GM19328 (cell line): ENCODE measurements at regions not wholly inside any gene's neighbourhood (a gene's known extent, or its start where the extent isn't known, plus 50 kb on each side); places are given as distances from the start of the nearest gene placed in this dataset.

Source experiments
- ATAC-seq: cut with Tn5 transposase; IDR thresholded peaks from one replicate; pipeline ENCODE4 v1.9.1; 2021; ENCODE audit warnings: mild to moderate bottlenecking, moderate library complexity; ENCODE audit not compliant: unreplicated experiment

DNA sequence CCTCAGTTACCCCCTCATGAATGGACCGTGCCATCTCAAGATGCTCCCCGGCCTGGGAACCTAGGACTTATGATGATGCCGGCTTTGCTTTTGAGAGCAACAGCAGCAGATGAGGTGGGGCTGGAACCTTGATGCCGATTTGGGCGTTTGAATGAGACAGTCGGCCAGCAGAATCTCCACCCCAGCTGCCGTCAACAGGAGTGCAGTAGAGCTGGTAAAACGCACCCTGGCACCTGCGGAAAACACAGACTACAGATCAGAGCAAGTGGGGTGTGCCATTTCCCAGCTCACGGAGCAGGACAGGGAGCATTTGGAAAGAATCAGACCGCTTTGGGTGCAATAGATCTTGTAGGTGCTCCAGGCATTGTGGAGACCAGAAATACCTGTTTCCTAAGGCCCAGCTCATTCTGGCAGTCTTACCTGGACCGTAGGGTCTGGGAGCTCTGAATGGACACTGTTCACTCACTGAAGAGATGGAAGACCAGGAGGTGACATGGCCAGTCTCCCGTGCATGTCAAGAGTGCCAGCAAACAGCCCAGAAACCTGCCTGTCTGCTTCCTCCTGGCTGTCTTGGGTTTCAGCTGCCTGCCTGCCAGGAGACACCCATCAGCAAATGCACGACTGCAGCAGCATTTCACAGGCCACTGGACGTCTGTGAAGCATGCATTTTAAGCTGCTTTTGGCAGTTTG lies 317.7 kb upstream of the IRX4 start:
- no peak for ATAC-seq

DNA sequence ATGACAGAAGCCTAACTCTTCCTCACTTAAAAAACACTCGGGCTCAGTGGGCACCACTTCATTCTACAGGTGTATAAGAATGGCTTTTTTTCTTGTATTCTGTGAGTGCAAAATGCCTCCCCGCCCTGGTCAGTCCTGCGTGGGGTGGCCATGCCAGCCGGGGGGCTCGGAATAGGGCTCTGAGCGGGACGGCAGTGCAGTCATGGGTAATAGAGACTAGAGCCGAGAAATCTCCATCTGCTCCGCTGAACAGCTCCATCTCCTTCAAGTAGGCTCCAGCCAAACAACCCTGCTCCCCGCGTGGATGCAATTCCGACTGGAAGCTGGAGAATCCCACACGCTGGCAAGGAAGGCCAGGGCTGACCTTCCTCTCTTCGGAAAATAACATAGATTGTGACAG lies 317.0 kb upstream of the IRX4 start:
- ATAC-seq, result no peak

DNA sequence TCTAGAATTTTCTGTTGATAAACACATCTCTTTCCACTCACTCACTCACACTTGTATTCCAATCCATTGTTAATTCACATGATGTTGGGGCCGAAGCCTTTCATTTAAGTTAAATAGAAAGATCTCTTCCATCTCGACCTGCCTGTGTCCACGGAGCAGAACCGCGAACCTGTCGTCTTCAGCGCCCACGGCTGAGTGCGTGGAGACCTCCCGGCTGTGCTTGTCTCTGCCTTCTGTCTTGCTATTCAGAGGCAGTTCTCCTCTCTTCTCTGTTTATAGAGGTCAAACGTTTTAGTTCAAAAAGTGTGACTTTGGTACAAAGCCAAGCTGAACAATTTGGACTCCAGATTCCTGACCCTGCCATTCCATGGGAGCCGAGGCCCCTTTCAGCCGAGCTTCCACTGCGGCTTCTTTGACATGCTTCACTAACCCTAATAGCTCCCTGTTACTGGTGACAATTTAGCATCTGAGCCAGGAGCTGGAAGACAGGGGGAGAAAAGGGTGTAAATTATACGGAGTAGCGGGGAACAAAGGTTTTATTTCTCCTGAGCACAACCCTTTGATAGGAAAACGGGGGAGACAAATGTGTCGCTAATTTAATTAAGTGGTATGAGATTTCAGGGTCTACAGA lies 314.4 kb upstream of the IRX4 start:
- no peak for ATAC-seq

DNA sequence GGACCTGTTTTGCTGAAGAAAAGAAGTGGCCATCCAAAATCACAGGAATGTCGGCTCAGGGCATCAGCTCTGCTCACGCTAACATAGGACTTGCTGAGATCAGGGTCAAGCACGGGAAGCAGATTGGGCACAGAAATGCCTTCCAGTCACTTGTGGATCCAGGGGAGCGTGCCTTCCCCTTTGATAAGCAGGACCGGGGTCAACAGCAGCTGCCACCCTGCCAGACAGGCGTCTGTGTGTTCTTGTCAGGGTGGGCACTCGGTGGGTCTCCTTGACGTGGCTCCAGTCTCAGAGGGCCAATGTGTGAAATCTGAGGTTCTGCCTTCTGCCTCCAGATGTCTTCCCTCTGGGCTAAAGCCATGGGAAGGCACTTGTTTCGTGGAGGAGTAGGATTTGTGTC lies 313.7 kb upstream of the IRX4 start:
- ATAC-seq, result no peak

DNA sequence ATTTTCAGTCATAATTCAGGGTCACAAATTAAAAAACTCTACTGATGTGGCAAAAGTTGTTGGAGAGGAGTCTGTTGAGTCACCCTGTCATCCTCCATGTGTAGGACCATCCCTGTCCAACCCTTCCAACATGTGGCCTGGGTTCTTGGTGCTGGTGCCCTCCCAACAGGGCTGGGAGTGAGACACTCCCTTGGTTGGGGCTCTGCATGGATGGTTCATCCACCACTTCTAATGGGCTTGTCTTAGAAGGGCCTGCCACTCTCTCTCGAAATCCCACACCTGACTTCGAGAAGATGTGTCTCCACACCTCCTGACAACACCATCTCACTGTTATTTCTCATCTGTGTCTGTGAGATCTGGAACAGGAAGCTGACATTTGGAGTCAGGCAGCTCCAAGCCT lies 312.2 kb upstream of the IRX4 start:
- no peak for ATAC-seq

DNA sequence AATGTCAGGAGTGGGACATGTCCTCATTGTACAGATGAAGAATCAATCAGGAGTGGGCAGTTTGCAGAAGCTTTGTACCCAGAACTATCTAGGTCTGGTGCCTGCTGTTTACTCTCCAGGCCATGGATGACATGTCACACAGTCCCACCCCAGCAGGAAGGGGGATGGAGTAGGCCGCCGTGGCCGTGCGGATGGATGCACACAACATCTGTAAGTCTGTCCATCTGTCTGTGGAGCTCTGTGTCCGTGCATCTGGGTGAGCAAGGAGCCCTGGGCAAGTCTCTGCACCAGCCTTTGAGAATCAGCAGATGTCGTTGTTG lies 311.5 kb upstream of the IRX4 start:
- no peak for ATAC-seq

DNA sequence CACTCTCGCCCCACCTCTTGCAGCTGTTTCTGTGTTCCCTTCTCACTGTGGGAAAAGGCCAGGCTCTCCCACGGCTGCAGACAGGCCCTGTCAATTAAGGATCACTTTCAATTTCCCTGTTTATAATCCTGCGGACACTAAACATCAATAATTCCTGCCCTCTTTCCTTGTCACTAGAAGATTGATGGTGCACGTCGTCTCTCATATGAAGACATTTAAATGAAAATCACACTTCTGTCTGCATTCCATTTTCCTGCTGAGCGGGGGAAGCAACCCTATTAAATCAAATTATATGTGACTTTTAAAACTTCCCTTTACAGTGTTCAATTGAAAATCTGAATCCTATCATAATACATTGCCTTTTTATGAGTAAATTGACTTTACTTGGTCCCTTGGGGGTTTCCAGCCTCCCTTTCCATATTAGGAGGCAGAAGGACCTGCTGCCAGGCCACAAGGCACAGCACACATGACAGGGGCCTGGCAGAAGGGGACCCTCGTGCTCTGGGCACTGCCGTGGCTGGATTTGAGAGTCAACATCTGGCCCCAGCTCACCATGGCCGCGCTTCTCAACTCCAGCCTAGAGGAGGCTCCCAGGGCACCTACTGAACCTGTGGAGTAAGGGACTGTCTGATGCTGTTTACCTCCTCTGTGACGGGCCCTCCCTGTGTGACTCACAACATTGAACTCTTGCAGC lies 311.0 kb upstream of the IRX4 start:
- no peak for ATAC-seq

DNA sequence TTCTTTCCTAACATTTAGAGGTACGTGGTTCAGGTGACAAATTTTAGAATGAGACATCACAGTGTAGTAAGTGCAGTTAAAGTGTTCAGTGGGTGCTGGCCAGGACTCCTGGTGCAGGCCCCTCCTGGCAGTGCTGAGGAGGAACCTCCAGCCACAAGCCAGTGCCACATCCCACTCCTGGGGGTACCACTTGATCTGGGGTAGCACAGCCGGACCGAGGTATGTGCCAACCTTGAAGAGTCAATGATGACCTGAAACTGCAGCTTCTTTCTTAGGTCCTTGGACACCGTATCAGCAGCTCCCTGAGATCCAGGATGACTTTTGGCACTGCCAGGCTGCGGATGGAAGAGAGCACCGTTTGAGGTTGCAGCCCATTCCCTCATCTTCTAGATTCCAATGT lies 310.4 kb upstream of the IRX4 start:
- no peak for ATAC-seq

DNA sequence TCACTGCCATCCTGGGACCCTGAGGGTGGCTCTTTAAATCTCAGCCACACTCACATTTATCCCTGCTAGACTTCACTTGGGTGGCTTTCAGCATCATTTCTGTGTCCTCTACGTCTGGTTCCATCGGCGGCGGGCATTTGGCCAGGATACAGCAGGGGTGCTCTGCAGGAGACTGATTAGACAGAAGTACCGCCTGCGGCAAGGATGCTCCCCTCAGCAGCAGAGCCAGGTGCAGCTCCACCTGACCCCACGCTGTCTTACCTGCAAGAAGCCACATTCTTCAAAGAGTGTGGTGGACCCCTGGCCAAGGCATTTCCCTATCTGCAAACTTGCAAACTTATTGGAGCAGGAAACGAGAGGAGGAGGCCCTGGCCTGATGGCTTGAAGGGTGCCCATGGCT lies 309.8 kb upstream of the IRX4 start:
- ATAC-seq, result no peak

DNA sequence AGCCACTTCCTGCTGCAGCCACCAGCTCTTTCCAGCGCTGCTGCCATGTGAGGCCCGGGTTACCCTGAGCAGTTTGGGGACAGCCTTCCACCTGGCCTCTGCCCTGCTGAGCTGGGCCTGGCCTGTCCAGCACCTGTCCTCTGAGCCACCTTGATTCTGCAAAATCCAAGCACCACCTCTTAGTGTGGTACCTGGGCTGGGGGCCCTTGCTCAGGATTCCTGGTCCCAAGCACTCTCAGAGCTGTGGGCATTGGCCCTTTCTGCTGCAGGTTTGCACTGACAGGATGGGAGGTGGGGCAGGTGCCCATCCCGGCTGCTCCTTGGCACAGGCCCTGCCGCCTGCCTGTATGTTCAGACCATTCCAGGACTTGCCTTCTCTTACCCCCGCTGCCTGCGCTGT lies 309.2 kb upstream of the IRX4 start:
- no peak for ATAC-seq

DNA sequence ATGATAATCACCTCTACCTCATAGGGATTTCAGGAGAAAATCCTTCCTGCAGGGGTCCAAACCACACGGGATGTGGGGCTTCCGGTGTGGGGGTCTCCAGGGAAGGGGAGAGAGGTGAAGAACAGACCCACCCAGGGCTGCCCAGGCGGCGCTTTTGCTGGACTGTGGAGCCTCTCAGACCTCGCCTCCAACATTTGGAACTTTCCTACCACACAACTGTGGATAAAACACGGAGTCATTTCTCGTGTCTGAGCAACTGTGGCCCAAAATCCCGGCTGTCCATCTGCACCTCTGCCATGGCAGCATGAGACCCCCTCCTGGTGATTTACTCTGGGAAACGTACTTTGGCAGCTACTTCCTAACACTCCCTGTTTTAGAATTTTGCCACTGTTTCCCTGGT lies 307.8 kb upstream of the IRX4 start:
- ATAC-seq, result no peak

DNA sequence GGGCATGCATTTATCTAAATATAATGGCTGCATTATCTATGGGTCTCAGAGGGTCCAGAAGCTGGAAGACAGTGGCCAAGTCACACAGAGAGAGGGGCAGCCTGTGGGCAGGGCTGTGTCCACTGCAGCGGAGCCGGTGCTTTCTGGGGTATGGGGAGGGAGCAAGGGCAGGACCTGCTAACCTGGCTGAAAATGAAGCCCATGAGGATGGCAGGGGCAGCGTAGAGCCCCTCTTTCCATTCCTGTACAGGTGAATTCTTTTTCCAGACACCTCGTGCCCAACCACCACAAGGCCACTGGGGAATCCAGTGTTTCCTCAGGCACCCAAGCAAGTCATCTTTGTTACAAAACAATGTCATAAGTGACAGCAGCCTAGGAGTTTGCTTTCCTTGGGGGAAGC lies 305.9 kb upstream of the IRX4 start:
- ATAC-seq, result no peak

DNA sequence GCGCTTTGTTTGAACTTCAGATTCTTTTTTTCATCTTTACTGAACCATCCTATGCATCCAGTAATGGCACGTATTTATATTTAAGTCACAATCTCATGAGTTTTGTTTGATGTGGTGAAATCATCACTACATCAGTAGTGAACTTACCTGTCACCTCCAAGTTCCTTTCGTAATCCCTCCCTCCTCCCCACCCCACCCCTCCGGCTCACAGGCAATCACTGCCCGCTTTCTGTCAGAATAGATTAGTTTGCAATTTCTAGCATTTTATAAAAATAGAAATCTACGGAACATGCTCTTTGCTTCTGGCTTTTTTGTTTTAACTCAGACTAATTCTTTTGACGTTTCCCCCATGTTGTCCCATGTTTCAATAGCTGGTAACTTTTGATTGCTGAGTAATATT lies 305.4 kb upstream of the IRX4 start:
- no peak for ATAC-seq

DNA sequence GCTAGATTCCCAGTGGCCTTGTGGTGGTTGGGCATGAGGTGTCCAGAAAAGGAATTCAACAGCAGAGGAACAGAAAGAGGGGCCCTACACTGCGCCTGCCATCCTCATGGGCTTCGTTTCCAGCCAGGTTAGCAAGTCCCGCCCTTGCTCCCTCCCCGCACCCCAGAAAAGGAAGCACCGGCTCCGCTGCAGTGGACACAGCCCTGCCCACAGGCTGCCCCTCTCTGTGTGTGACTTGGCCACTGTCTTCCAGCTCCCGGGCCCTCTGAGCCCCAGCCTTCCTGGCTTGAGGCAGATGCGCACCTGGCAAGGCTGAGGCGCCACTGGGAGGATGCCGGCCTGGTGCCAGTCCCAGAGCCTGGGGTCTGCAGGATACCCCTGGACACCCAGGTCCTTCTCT lies 305.0 kb upstream of the IRX4 start:
- no peak for ATAC-seq

DNA sequence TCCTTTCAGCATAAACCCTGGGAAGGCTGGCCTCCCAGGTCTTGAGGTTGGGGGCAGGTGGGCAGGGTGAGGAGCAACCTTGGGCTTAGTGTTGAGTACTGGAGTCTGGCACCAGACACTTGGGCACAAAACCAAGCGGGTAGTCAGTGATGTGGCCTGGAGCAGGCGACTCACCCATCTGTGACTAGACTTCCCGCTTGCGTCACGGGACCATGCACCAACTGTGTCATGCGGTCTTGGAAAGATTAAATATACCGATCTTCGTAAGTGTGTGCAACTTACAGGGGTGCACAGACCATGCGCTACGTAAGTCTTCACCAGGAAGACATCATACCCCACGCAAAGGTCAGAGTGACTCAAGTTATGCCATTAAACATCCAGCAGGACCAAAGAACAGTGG lies 304.4 kb upstream of the IRX4 start:
- ATAC-seq, result no peak

DNA sequence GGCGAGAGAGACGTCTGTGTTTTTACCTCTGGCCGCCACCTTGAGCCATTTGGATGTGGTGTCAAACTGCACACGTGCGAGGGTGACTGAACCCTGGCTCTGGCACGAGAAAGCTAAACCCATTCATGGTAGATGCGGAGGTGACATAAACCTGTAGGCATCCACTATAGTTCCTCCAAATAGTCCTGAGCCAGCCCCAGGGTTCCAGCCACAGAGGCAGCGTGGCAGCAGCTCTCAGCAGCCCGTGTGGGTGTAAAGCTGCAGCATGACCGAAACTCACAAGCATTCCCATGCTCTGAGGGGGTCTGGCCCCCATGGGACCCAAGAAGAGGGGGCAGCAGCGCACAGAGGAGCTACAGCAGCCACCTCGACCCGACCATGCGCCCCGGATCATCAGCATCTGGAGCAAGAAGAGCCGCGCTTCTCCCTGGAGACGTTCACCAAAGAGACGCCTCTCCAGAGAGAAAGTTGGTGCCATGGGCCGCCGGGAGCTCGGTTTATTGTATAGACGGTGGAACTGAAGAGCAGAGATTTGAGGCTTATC lies 303.8 kb upstream of the IRX4 start:
- no peak for ATAC-seq

DNA sequence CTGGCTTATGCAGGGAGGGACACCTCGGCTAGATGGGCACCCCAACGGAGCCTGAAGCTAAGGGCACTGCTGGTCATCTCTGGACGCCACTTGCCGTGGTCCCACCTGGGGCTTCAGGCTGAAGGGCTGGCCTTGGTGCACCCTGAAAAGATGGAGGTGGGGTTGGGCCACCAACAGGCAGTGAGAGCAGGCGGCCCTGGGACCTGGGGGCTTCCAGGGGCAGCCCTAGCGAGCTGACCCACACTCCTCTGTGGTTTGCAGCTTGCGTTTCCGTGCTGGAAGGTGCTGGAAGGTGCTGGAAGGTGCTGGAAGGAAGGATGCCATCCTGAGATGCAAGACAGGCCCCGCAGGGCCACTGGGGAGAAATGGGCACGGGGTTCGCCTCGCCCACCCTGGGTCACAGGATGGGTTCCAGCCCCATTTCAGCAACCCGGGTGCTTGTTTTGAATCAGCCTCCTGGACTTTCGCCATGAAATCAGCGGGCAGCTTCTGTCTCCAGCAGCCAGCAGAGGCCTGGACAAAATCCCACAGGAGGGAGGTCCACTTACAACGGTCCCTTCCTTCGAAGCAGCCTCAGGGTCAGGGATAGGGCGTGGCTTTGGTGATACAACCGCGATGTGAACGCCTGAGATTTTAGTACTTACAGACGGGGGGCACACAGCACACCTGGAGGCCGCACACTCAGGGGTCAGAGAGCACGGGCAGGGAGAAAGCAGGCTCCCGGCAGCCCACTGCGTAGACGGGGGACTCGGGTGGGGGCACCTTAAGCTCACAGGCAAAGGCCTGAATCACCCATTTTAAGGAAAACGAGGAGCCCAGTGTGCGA lies 303.1 kb upstream of the IRX4 start:
- ATAC-seq, result no peak

DNA sequence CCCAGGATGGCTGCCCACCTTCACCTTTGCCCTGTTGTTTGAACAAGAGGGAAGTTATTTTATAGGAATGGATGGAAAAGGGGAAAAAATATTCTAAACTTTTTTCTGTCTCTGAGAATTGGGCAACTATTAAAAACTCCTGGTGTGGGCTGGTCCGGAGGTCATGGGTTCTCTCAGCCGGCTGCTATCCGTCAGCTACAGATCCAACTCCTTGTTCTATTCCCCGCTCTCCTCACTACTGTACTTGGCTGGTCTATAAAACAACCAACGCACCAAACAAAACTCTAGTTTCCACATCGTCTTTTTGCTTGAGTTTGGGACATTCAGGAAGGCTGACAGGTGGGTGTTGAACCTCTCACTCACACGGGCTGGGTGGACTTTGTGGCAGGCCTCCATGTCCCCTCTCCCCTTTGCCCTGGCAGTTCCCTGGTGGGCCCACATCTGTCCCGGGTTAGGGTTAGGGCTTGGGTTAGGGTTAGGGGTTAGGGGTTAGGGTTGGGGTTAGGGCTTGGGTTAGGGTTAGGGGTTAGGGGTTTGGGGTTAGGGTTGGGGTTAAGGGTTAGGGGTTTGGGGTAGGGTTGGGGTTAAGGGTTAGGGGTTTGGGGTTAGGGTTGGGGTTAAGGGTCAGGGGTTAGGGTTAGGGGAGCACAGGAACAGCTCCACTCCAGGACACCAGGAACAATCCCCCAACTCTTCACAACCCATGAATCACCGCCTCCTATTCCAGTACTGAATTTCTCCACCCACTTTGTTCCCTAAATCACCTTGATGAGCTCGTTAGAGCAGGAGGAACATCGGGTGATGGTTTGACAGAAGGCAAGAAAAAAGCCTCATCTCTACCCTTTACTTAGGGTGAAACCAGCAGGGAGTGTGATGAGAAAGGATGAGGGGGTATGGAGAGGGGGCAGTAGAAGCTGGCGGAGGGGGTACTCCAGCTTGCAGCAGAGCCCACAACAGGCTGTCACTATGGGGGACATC lies 302.1 kb upstream of the IRX4 start:
- ATAC-seq, result no peak

DNA sequence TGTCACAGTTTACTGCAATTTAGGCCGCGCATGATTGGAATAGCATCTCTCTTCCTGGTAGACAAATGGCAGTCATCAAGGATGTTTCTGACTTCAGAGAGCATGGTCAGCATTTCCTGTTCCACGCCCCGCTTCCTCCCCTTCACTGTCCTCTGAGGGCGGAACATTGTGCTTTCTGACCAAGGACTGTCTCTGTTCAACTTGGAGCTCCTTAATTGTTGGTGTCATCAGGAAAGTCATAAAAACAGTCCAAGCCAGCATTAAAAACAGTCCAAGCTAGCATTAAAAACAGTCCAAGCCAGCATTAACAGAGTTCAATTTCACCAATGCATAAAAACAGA lies 301.3 kb upstream of the IRX4 start:
- ATAC-seq, result no peak
